ENCODE measurements at regions not wholly inside any gene's neighbourhood (a gene's known extent, or its start where the extent isn't known, plus 50 kb on each side); places are given as distances from the start of the nearest gene placed in this dataset.
"Not testable (repeated sequence)": the region's sequence is repeated elsewhere in the genome, so short reads cannot be mapped to it uniquely, and the experiment has no call there.

GRCh38 chr1:64318428-64318827 is 115.0 kb downstream of the UBE2U start:
- DNase-seq (ENCODE audit: low read depth): no peak

GRCh38 chr1:64320007-64320406 is 116.6 kb downstream of the UBE2U start:
- no peak for DNase-seq (ENCODE audit: low read depth)

DNA sequence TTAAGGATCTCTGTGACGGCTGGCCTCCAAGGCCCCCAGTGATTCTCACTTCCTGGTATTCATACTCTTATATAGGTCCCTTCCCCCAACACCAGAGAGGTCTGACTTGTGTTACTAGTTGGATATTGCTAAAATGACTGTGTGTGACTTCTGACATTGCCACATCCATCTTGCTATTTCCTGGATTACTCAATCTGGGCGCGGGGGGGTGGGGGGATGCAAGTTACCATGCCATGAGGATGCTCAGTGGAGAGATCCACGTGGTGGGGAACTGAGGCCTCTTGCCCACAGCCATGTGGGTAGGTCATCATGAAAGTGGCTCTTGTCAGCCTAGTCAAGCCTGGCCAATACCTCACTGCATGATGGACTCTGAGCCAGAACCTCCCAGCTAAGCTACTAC is 117.0 kb downstream of the UBE2U start:
- peak; percentile 84 for DNase-seq (ENCODE audit: low read depth)

- no peak for DNase-seq (ENCODE audit: low read depth)
Measured at GRCh38 chr1:64320922-64321614, 117.6 kb downstream of the UBE2U start.

- peak; percentile 66 for DNase-seq (ENCODE audit: low read depth)
Measured at GRCh38 chr1:64323054-64323453, 119.6 kb downstream of the UBE2U start.

DNA sequence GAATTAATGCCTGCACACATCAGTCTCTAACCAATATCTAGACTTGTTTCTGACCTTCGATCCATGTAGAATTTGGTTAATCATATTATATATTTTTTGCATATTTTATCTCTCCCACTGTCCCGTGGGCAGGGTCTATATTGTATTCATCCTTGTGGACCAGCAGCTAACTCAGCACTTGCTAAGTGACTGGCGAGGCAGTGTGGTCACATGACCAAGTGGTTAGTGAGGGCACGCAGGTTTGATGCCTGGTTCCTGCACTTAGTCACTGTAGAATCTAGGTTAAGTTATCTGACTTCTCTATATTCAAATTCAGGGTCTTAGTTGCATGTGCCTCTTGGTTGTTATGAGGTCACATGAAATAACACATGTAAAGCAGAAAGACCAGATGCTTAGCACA is 120.5 kb downstream of the UBE2U start:
- no peak for DNase-seq (ENCODE audit: low read depth)

DNA sequence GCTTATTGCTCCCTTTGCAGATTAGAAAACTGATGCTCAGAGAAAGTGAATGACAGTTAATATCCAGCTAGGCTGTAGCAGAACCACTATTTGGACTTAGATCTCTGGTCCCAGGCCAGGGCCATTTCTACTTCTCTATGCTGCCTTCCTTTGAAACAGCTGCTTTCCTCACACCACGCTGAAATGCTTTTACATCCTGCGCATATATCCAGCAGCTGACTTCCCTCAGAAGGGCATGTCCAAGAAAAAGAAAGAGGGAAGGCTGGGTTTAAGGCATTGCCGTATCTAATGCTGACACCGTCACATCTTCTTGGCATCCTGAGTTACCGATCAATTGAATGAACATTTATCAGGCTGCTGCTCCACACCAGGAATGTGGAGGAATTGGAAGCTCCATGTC is 122.4 kb downstream of the UBE2U start:
- DNase-seq (ENCODE audit: low read depth): no peak

DNA sequence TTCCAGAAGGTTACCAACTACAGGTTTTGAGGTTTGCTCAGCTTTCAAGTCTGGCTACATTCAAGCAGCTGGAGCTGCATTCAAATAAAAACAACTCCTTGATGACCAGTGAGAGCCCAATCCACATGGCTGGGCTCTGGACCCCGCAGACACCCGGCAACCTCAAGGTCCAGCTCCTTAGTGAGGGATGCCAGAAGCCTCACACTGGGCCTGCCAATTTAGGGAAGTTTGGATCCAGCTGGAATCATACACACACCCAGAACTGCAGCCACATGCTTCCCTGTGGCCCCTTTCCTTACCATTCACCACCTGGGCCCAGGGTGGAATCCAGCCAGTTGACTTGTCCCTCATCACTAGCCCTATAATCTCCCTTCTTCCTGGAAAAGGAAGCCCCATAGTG is 123.7 kb downstream of the UBE2U start:
- no peak for DNase-seq (ENCODE audit: low read depth)

GRCh38 chr1:64328193-64328592 is 124.8 kb downstream of the UBE2U start:
- DNase-seq (ENCODE audit: low read depth): peak; percentile 29

GRCh38 chr1:64330839-64331238 is 127.4 kb downstream of the UBE2U start:
- no peak for DNase-seq (ENCODE audit: low read depth)

DNA sequence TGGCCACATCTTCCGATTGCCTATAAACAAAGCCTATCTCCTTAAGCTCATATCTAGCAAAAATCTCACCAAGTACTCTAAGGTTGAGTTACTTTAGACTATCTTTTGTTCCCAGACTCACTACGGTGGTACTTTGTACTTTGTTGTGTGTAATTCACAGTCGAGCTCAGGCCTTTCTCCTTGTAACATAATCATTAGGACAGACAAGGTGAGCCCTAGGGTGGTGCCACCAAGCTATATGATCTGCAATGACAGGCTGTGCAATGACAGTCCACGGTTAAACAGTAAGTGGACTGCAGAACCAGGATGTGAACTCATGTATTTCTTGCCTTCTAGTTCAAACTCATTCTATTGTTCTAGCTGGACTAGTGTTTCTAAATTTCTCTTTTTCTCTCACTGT is 132.2 kb downstream of the UBE2U start:
- no peak for DNase-seq (ENCODE audit: low read depth)

DNA sequence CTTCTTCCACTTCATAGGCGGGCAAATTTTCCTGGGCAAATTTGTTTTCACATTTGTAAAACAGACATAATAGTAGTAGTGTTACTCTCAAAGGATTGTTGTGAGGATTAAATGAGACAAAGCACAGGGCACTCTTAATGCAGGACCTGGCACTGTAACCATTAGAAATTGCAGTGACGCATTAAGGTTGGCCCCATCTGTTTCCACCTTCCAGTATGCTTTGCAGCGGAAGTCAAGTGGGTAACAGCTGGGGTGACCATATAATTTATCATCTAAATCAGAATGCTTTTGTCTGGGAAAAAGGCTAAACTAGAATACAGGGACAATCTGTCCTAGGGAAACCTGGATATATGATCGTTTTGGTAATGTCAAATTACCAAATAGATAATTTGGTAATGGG is 132.5 kb upstream of the CACHD1 start:
- DNase-seq (ENCODE audit: low read depth): no peak

GRCh38 chr1:64337926-64338325 is 132.0 kb upstream of the CACHD1 start:
- no peak for DNase-seq (ENCODE audit: low read depth)

GRCh38 chr1:64340361-64340760 is 129.6 kb upstream of the CACHD1 start:
- DNase-seq (ENCODE audit: low read depth): no peak

DNA sequence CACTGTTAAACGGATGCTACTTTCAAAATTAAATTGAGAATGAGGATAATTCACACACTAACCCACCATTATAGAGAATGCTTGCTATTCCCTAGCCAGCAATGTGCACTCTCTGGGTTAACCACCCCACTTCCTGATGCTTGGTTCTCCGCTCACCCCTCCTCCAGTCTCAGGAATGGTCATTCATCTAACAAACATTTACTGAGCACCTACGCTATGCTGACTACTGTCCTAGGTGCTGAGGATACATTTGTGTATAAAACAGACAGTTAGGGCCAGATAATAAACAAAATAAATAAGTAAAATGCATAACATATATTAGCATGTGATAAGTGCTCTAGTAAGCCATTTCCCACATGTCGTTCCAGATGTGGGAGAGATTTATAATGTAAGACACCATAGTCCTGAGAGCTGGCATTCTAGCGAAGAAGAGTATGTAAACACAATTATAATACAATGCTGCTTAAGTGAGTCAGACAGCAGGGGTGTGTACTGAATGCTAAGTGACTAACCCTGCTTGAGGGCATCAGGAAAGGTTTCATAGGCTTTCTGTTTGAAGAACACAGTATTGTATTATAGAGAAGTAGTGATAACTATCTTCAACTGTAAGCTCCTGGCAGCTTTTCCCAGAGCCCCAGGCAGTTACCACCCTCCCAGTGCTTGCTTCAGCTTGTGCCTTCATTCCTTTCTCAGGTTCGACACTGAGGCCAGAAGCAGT is 126.7 kb upstream of the CACHD1 start:
- peak; percentile 71 for DNase-seq (ENCODE audit: low read depth)

DNA sequence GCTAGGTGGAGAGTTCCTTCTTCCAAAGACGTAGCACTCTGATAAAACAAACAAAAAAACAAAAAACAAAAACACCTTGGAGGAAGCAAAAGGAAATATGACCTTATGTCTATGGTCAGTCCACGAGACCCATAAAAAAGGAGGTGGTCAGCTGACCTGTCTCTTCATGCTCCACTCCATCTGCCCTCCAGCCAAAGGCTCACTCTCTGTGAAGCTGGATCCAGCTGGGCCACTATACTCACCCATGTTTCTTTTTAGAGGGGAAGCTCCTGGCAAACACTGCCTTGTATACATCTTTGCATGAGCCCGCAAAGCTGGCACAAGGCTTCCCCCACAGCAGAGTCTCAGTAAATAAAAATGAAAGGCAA is 126.1 kb upstream of the CACHD1 start:
- no peak for DNase-seq (ENCODE audit: low read depth)

GRCh38 chr1:64348270-64348960 is 121.5 kb upstream of the CACHD1 start:
- no peak for DNase-seq (ENCODE audit: low read depth)

GRCh38 chr1:64348961-64349648 is 120.8 kb upstream of the CACHD1 start:
- no peak for DNase-seq (ENCODE audit: low read depth)

DNA sequence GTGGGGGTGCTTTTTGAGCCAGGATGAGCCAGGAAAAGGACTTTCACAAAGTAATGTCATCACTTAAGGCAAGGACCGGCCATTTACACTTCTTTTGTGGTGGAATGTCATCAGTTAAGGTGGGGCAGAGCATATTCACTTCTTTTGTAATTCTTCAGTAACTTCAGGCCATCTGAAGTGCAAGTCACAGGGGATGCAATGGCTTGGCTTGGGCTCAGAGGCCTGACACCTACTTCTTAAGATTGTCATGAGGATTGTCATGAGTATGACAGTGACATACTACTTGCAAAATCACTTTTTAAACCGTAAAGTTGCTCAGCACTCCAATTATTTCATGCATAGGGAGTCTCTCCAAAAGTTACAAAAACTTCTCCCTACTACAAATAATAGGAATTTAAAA is 114.4 kb upstream of the CACHD1 start:
- not testable (repeated sequence) for DNase-seq (ENCODE audit: low read depth)

DNA sequence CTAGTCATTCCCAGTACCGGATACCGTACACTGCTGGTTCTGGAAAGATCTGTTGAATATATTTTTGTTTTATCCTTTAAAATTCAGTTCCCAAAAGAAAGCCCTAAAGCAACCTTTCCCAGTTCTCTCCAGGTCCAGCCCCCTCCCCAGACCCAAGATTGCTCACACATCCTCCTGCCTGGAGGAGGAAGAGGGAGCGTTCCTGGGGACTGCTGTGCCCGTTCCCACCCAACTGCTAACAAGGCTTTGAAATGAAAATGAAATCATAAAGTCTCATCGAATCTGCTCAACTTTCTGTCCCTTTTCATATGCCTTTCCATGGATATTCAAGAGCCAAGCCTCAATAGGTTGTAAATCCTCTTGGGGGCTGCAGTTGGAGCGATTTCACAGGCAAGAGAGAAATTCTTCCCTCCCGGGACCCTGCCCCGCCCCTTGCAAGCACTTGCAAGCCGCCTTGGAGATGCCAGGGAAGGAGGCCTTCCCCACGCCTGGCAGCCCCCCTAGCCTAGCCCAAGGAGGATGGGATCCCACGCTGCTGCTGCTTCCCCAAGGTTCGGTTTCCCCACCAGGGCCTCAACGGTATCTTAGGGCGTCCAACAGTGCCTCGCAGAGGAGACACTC is 113.2 kb upstream of the CACHD1 start:
- DNase-seq (ENCODE audit: low read depth): no peak

DNA sequence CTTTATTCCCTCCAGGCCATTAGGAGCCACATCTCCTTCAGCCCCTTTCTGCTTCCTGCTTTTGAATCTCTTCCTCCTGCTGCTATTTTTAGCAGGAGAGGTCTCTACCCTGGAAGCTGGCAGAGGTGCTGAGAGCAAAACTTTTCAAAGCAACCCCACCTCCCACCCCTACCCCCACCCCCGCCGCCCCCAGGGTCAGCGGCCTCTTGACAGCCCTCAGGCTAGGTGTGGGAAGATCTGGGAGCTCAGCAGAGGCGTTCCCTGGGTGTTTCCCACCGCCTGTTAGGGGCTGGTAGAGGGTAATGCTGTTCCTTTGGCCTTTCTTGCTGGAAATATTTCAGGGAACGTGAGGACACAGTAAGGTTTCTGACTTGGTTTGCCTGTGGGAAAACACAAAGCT is 112.5 kb upstream of the CACHD1 start:
- DNase-seq (ENCODE audit: low read depth): no peak

- DNase-seq (ENCODE audit: low read depth): no peak
Measured at GRCh38 chr1:64358692-64359091, 111.2 kb upstream of the CACHD1 start.
